HCT116 (cell line): ENCODE measurements at regions not wholly inside any gene's neighbourhood (a gene's known extent, or its start where the extent isn't known, plus 50 kb on each side); places are given as distances from the start of the nearest gene placed in this dataset.

ENCODE experiments used
- CEBPB ChIP-seq: IDR thresholded peaks from 2 replicates; pipeline ENCODE4 v1.6.1; 2012; ENCODE audit warnings: low read depth
- EGR1 ChIP-seq: IDR thresholded peaks from 2 replicates; pipeline ENCODE4 v1.6.1; 2012; ENCODE audit warnings: low read depth
- EZH2 ChIP-seq: fragments of 200-600 bp; sonication (generic); IDR thresholded peaks from 2 replicates; pipeline ENCODE4 v1.6.1; 2017; ENCODE audit warnings: antibody characterized with exemption, mixed run types
- FOSL1 ChIP-seq: IDR thresholded peaks from 2 replicates; pipeline ENCODE4 v1.6.1; 2012; ENCODE audit warnings: low read depth
- MAX ChIP-seq: IDR thresholded peaks from 2 replicates; pipeline ENCODE4 v1.6.1; 2012
- POLR2A ChIP-seq: IDR thresholded peaks from 2 replicates; pipeline ENCODE4 v1.7.0; 2011; ENCODE audit warnings: borderline replicate concordance; ENCODE audit not compliant: insufficient read depth, insufficient read length; ENCODE audit errors: extremely low read depth
- RAD21 ChIP-seq: IDR thresholded peaks from 2 replicates; pipeline ENCODE4 v1.6.1; 2012; ENCODE audit warnings: low read depth, mild to moderate bottlenecking
- SIN3A ChIP-seq: IDR thresholded peaks from 2 replicates; pipeline ENCODE4 v1.6.1; 2012; ENCODE audit warnings: low read depth
- ZNF274 ChIP-seq: fragments of 200-500 bp; sonication (Bioruptor generic); IDR thresholded peaks from 2 replicates; pipeline ENCODE4 v1.6.1; 2014; ENCODE audit warnings: mild to moderate bottlenecking, low read depth, low read length, inconsistent platforms
- TF ChIP-seq, protein P1 (sequence below), 3 experiments: fragments of 200-600 bp in 1 of 3; sonication (generic) in 1 of 3; IDR thresholded peaks in 2 of 3; conservative IDR thresholded peaks in 1 of 3; 2 replicates each; pipeline ENCODE4 v1.5.1; 2012 to 2017; ENCODE audit warnings: low read depth in 2 of 3, low read length in 2 of 3, antibody characterized with exemption in 1 of 3, borderline replicate concordance in 1 of 3, control low read depth in 1 of 3, mild to moderate bottlenecking in 1 of 3, mixed read lengths in 1 of 3, mixed run types in 1 of 3, moderate library complexity in 1 of 3; ENCODE audit not compliant: insufficient read depth in 1 of 3
- TF ChIP-seq, protein P2 (sequence below): IDR thresholded peaks from 2 replicates; pipeline ENCODE4 v1.6.1; 2012; ENCODE audit warnings: low read depth

- TF ChIP-seq, protein P1, sequence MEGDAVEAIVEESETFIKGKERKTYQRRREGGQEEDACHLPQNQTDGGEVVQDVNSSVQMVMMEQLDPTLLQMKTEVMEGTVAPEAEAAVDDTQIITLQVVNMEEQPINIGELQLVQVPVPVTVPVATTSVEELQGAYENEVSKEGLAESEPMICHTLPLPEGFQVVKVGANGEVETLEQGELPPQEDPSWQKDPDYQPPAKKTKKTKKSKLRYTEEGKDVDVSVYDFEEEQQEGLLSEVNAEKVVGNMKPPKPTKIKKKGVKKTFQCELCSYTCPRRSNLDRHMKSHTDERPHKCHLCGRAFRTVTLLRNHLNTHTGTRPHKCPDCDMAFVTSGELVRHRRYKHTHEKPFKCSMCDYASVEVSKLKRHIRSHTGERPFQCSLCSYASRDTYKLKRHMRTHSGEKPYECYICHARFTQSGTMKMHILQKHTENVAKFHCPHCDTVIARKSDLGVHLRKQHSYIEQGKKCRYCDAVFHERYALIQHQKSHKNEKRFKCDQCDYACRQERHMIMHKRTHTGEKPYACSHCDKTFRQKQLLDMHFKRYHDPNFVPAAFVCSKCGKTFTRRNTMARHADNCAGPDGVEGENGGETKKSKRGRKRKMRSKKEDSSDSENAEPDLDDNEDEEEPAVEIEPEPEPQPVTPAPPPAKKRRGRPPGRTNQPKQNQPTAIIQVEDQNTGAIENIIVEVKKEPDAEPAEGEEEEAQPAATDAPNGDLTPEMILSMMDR (IDR thresholded peaks at IDR 0.05 in 2 of 3, conservative IDR thresholded peaks at IDR 0.05 in 1 of 3; ENCODE audit: borderline replicate concordance in 1 of 3, insufficient read depth in 1 of 3, low read depth in 2 of 3, low read length in 2 of 3) = no peak
- no peak for TF ChIP-seq EZH2
- no peak for TF ChIP-seq EGR1
- TF ChIP-seq MAX = no peak
- no peak for TF ChIP-seq FOSL1
- TF ChIP-seq, protein P2, sequence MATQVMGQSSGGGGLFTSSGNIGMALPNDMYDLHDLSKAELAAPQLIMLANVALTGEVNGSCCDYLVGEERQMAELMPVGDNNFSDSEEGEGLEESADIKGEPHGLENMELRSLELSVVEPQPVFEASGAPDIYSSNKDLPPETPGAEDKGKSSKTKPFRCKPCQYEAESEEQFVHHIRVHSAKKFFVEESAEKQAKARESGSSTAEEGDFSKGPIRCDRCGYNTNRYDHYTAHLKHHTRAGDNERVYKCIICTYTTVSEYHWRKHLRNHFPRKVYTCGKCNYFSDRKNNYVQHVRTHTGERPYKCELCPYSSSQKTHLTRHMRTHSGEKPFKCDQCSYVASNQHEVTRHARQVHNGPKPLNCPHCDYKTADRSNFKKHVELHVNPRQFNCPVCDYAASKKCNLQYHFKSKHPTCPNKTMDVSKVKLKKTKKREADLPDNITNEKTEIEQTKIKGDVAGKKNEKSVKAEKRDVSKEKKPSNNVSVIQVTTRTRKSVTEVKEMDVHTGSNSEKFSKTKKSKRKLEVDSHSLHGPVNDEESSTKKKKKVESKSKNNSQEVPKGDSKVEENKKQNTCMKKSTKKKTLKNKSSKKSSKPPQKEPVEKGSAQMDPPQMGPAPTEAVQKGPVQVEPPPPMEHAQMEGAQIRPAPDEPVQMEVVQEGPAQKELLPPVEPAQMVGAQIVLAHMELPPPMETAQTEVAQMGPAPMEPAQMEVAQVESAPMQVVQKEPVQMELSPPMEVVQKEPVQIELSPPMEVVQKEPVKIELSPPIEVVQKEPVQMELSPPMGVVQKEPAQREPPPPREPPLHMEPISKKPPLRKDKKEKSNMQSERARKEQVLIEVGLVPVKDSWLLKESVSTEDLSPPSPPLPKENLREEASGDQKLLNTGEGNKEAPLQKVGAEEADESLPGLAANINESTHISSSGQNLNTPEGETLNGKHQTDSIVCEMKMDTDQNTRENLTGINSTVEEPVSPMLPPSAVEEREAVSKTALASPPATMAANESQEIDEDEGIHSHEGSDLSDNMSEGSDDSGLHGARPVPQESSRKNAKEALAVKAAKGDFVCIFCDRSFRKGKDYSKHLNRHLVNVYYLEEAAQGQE = no peak
- TF ChIP-seq ZNF274 = no peak
- TF ChIP-seq RAD21 = no peak
- no peak for TF ChIP-seq CEBPB
- TF ChIP-seq POLR2A = no peak
- TF ChIP-seq SIN3A = no peak
These were observed 198.3 kb upstream of the NABP1 start for GRCh38 chr2:191479680-191480023.
